Natural killer cell treated with Interleukin-12 subunit alpha and Interleukin-12 subunit beta and Interleukin-15 and Interleukin-18, amount 100 ng/mL, for 72 hours (primary cell): ENCODE measurements at regions not wholly inside any gene's neighbourhood (a gene's known extent, or its start where the extent isn't known, plus 50 kb on each side); places are given as distances from the start of the nearest gene placed in this dataset.

Source experiments
- ATAC-seq, 2 donors: fragments of 150-1000 bp; cut with Tn5 transposase in 1 of 2; sonication (Bioruptor Pico), chemical (Tn5 transposase) in 1 of 2; 2 replicates each; pipeline ENCODE4 v1.10.0; 2021
- DNase-seq: peaks from one replicate; pipeline ENCODE4 v3.0.0; 2022; ENCODE audit warnings: low spot score
- H3K27ac Mint-ChIP-seq, 2 donors: 1 replicate in 1 of 2; 2 replicates in 1 of 2; pipeline ENCODE4 v1.8.0; 2022; ENCODE audit warnings: mixed read lengths in 2 of 2, mild to moderate bottlenecking in 1 of 2, moderate library complexity in 1 of 2
- H3K27me3 Mint-ChIP-seq, 2 donors: 1 replicate in 1 of 2; 2 replicates in 1 of 2; pipeline ENCODE4 v1.8.0; 2022; ENCODE audit warnings: mixed read lengths in 2 of 2
- H3K36me3 Mint-ChIP-seq: one replicate; pipeline ENCODE4 v1.8.0; 2022; ENCODE audit warnings: mixed read lengths
- H3K4me1 Mint-ChIP-seq, 2 donors: 1 replicate in 1 of 2; 2 replicates in 1 of 2; pipeline ENCODE4 v1.8.0; 2022; ENCODE audit warnings: low read depth in 2 of 2, mixed read lengths in 2 of 2, mild to moderate bottlenecking in 1 of 2
- H3K4me3 Mint-ChIP-seq: one replicate; pipeline ENCODE4 v1.8.0; 2022; ENCODE audit warnings: mixed read lengths
- H3K9me3 Mint-ChIP-seq: 2 replicates; pipeline ENCODE4 v1.8.0; 2022; ENCODE audit warnings: mixed read lengths

GRCh38 chr2:145288650-145289496 is 769.0 kb upstream of the ZEB2 start:
- Mint-ChIP-seq H3K27ac (no peak overlapping the region), H3K27me3 (peaks cover 25 to 36% of the 10 kb centered on the region in 2 donors), H3K36me3 (no peaks in the 10 kb centered on the region), H3K9me3 (no peaks in the 10 kb centered on the region), H3K4me3 (no peak overlapping the region), H3K4me1 (no peaks in the 10 kb centered on the region)
- ATAC-seq (no peak), DNase-seq (no peak)

- no peak for DNase-seq
- no peak overlapping the region for H3K27ac Mint-ChIP-seq
- no peak for ATAC-seq
- H3K4me1 Mint-ChIP-seq: no peaks in the 10 kb centered on the region
- H3K36me3 Mint-ChIP-seq: no peaks in the 10 kb centered on the region
- H3K27me3 Mint-ChIP-seq: peaks cover 28 to 41% of the 10 kb centered on the region in 2 donors
- no peaks in the 10 kb centered on the region for H3K9me3 Mint-ChIP-seq
- H3K4me3 Mint-ChIP-seq: no peak overlapping the region
Observed at GRCh38 chr2:145287736-145288135, 767.8 kb upstream of the ZEB2 start.

- peaks cover 0 to 5% of the 10 kb centered on the region in 2 donors for H3K4me1 Mint-ChIP-seq
Observed at GRCh38 chr2:145286716-145287275, 766.9 kb upstream of the ZEB2 start.

GRCh38 chr2:145284551-145284950 is 764.6 kb upstream of the ZEB2 start:
- Mint-ChIP-seq H3K4me1 (peaks cover 3 to 5% of the 10 kb centered on the region in 2 donors), H3K9me3 (no peaks in the 10 kb centered on the region), H3K27ac (no peak overlapping the region), H3K4me3 (no peak overlapping the region), H3K36me3 (no peaks in the 10 kb centered on the region), H3K27me3 (peaks cover 41 to 59% of the 10 kb centered on the region in 2 donors)
- no peak for DNase-seq
- ATAC-seq: no peak

More at GRCh38 chr2:145286716-145287275, 766.9 kb upstream of the ZEB2 start:
- Mint-ChIP-seq H3K27me3 (peaks cover 31 to 46% of the 10 kb centered on the region in 2 donors), H3K9me3 (no peaks in the 10 kb centered on the region), H3K36me3 (no peaks in the 10 kb centered on the region), H3K27ac (no peak overlapping the region), H3K4me3 (no peak overlapping the region)
- ATAC-seq (no peak), DNase-seq (no peak)

GRCh38 chr2:145283131-145283530 is 763.2 kb upstream of the ZEB2 start:
- ATAC-seq (no peak), DNase-seq (no peak)
- H3K4me3 Mint-ChIP-seq: no peak overlapping the region
- H3K9me3 Mint-ChIP-seq: no peaks in the 10 kb centered on the region
- H3K4me1 Mint-ChIP-seq: peaks cover 3 to 5% of the 10 kb centered on the region in 2 donors
- peaks cover 43 to 51% of the 10 kb centered on the region in 2 donors for H3K27me3 Mint-ChIP-seq
- H3K27ac Mint-ChIP-seq: no peak overlapping the region
- H3K36me3 Mint-ChIP-seq: no peaks in the 10 kb centered on the region

- Mint-ChIP-seq H3K27me3 (peaks cover 30 to 36% of the 10 kb centered on the region in 2 donors), H3K27ac (no peak overlapping the region), H3K36me3 (no peaks in the 10 kb centered on the region), H3K4me3 (no peak overlapping the region), H3K9me3 (no peaks in the 10 kb centered on the region), H3K4me1 (peaks cover 5 to 6% of the 10 kb centered on the region in 2 donors)
- no peak for ATAC-seq
- DNase-seq: no peak
Observed at GRCh38 chr2:145277922-145278321, 758.0 kb upstream of the ZEB2 start.

- Mint-ChIP-seq H3K4me1 (peaks cover 0 to 4% of the 10 kb centered on the region in 2 donors), H3K9me3 (no peaks in the 10 kb centered on the region), H3K27me3 (peaks cover 18 to 20% of the 10 kb centered on the region in 2 donors), H3K27ac (no peak overlapping the region), H3K36me3 (peaks cover 13% of the 10 kb centered on the region), H3K4me3 (no peak overlapping the region)
- ATAC-seq: no peak
- DNase-seq: no peak
Observed at GRCh38 chr2:145273840-145274239, 753.9 kb upstream of the ZEB2 start.

- Mint-ChIP-seq H3K27ac (no peak overlapping the region), H3K36me3 (peaks cover 13% of the 10 kb centered on the region), H3K9me3 (no peaks in the 10 kb centered on the region), H3K27me3 (peaks cover 16 to 36% of the 10 kb centered on the region in 2 donors), H3K4me1 (peaks cover 0 to 4% of the 10 kb centered on the region in 2 donors), H3K4me3 (no peak overlapping the region)
- no peak for DNase-seq
- no peak for ATAC-seq
Observed at GRCh38 chr2:145268931-145269330, 749.0 kb upstream of the ZEB2 start.

GRCh38 chr2:145267451-145267850 is 747.5 kb upstream of the ZEB2 start:
- Mint-ChIP-seq H3K4me3 (no peak overlapping the region), H3K9me3 (no peaks in the 10 kb centered on the region), H3K27ac (no peak overlapping the region), H3K27me3 (peaks cover 14 to 31% of the 10 kb centered on the region in 2 donors), H3K36me3 (peaks cover 9% of the 10 kb centered on the region), H3K4me1 (no peaks in the 10 kb centered on the region)
- no peak for ATAC-seq
- no peak for DNase-seq

- Mint-ChIP-seq H3K4me1 (peaks cover 3 to 4% of the 10 kb centered on the region in 2 donors), H3K27me3 (peaks cover 19 to 39% of the 10 kb centered on the region in 2 donors), H3K9me3 (no peaks in the 10 kb centered on the region), H3K4me3 (no peak overlapping the region), H3K27ac (no peak overlapping the region), H3K36me3 (no peaks in the 10 kb centered on the region)
- no peak for ATAC-seq
- DNase-seq: no peak
Observed at GRCh38 chr2:145265244-145265643, 745.3 kb upstream of the ZEB2 start.

GRCh38 chr2:145260674-145261073 is 740.8 kb upstream of the ZEB2 start:
- ATAC-seq: no peak
- H3K27me3 Mint-ChIP-seq: peaks cover 37 to 64% of the 10 kb centered on the region in 2 donors
- H3K4me1 Mint-ChIP-seq: peaks cover 22 to 23% of the 10 kb centered on the region in 2 donors
- no peak for DNase-seq
- no peaks in the 10 kb centered on the region for H3K36me3 Mint-ChIP-seq
- peaks cover 2% of the 10 kb centered on the region for H3K9me3 Mint-ChIP-seq
- H3K4me3 Mint-ChIP-seq: no peak overlapping the region
- H3K27ac Mint-ChIP-seq: no peak overlapping the region

GRCh38 chr2:145260081-145260480 is 740.2 kb upstream of the ZEB2 start:
- ATAC-seq: no peak
- no peaks in the 10 kb centered on the region for H3K36me3 Mint-ChIP-seq
- H3K27ac Mint-ChIP-seq: peak overlapping the region in 1 of 2 donors; percentile 14
- peaks cover 36 to 66% of the 10 kb centered on the region in 2 donors for H3K27me3 Mint-ChIP-seq
- peaks cover 2% of the 10 kb centered on the region for H3K9me3 Mint-ChIP-seq
- no peak overlapping the region for H3K4me3 Mint-ChIP-seq
- H3K4me1 Mint-ChIP-seq: peaks cover 22 to 23% of the 10 kb centered on the region in 2 donors
- no peak for DNase-seq

- peaks cover 2% of the 10 kb centered on the region for H3K9me3 Mint-ChIP-seq
- H3K4me1 Mint-ChIP-seq: peaks cover 22 to 23% of the 10 kb centered on the region in 2 donors
- no peaks in the 10 kb centered on the region for H3K36me3 Mint-ChIP-seq
- ATAC-seq: peak; percentile 97 to 99
- peak overlapping the region; percentile 5 to 14 for H3K27ac Mint-ChIP-seq
- peaks cover 41 to 66% of the 10 kb centered on the region in 2 donors for H3K27me3 Mint-ChIP-seq
- DNase-seq: peak; percentile 69
- H3K4me3 Mint-ChIP-seq: peak overlapping the region; percentile 41
Observed at GRCh38 chr2:145258903-145259579, 739.1 kb upstream of the ZEB2 start.

- H3K4me1 Mint-ChIP-seq: peaks cover 22 to 23% of the 10 kb centered on the region in 2 donors
- H3K27ac Mint-ChIP-seq: no peak overlapping the region
- H3K4me3 Mint-ChIP-seq: no peak overlapping the region
- ATAC-seq (no peak), DNase-seq (no peak)
- H3K27me3 Mint-ChIP-seq: peaks cover 45 to 72% of the 10 kb centered on the region in 2 donors
- peaks cover 2% of the 10 kb centered on the region for H3K9me3 Mint-ChIP-seq
- no peaks in the 10 kb centered on the region for H3K36me3 Mint-ChIP-seq
Observed at GRCh38 chr2:145257931-145258330, 738.0 kb upstream of the ZEB2 start.
